Fibroblast of lung (primary cell): ENCODE measurements at regions not wholly inside any gene's neighbourhood (a gene's known extent, or its start where the extent isn't known, plus 50 kb on each side); places are given as distances from the start of the nearest gene placed in this dataset.
A peak's percentile ranks its signal among the peaks of the same experiment; 100 is the strongest.

Experiments
- DNase-seq, 2 donors: peaks; one replicate each; pipeline versions ENCODE4 v3.0.0 to v3.0.0-alpha.2; 2010; ENCODE audit warnings: low read depth in 2 of 2
- H2AFZ ChIP-seq: 2 replicates; pipeline ENCODE4 v1.5.1; 2012; ENCODE audit warnings: low read length, control low read depth, inconsistent platforms
- H3K27ac ChIP-seq: 2 replicates; pipeline ENCODE4 v1.5.1; 2011; ENCODE audit warnings: low read length, control low read depth; ENCODE audit not compliant: insufficient read depth
- H3K27me3 ChIP-seq: 2 replicates; pipeline ENCODE4 v1.5.1; 2011; ENCODE audit warnings: mild to moderate bottlenecking, low read length; ENCODE audit not compliant: control insufficient read depth, insufficient read depth
- H3K36me3 ChIP-seq: 2 replicates; pipeline ENCODE4 v1.5.1; 2011; ENCODE audit warnings: low read length; ENCODE audit not compliant: control insufficient read depth, insufficient read depth
- H3K4me1 ChIP-seq: 2 replicates; pipeline ENCODE4 v1.5.1; 2011; ENCODE audit warnings: low read length; ENCODE audit not compliant: control insufficient read depth, insufficient read depth; ENCODE audit errors: extremely low read depth
- H3K4me2 ChIP-seq: 2 replicates; pipeline ENCODE4 v1.5.1; 2011; ENCODE audit warnings: low read length, control low read depth; ENCODE audit not compliant: insufficient read depth; ENCODE audit errors: extremely low read depth
- H3K4me3 ChIP-seq, 4 experiments: fragments of 200-600 bp in 1 of 4; sonication (generic) in 1 of 4; replicated peaks in 1 of 4; 2 replicates each; pipeline ENCODE4 v1.5.1; 2011 to 2016; ENCODE audit warnings: low read length in 4 of 4, low read depth in 3 of 4, mild to moderate bottlenecking in 3 of 4, control low read depth in 2 of 4, inconsistent platforms in 1 of 4, mixed read lengths in 1 of 4; ENCODE audit not compliant: insufficient read depth in 1 of 4; ENCODE audit errors: control extremely low read depth in 1 of 4
- H3K79me2 ChIP-seq: 2 replicates; pipeline ENCODE4 v1.5.1; 2012; ENCODE audit warnings: mild to moderate bottlenecking, low read length, inconsistent platforms; ENCODE audit not compliant: control insufficient read depth, insufficient read depth
- H3K9ac ChIP-seq: 2 replicates; pipeline ENCODE4 v1.5.1; 2011; ENCODE audit warnings: mild to moderate bottlenecking, low read length, control low read depth; ENCODE audit not compliant: insufficient read depth
- H3K9me3 ChIP-seq: 2 replicates; pipeline ENCODE4 v1.5.1; 2012; ENCODE audit warnings: low read depth, low read length; ENCODE audit not compliant: control insufficient read depth, insufficient read depth
- H4K20me1 ChIP-seq: 2 replicates; pipeline ENCODE4 v1.5.1; 2011; ENCODE audit warnings: low read length; ENCODE audit not compliant: control insufficient read depth, insufficient read depth; ENCODE audit errors: extremely low read depth
- EZH2 ChIP-seq: IDR thresholded peaks from 2 replicates; pipeline ENCODE4 v1.5.1; 2012; ENCODE audit warnings: low read length, control low read depth, mild to moderate bottlenecking; ENCODE audit errors: missing control alignments
- TF ChIP-seq, protein P1 (sequence below), 2 donors: IDR thresholded peaks in 1 of 2; conservative IDR thresholded peaks in 1 of 2; 1 replicate in 1 of 2; 2 replicates in 1 of 2; pipeline ENCODE4 v1.5.1; 2011 to 2012; ENCODE audit warnings: low read length in 2 of 2, control low read depth in 1 of 2, inconsistent platforms in 1 of 2, low read depth in 1 of 2, mild to moderate bottlenecking in 1 of 2

DNA sequence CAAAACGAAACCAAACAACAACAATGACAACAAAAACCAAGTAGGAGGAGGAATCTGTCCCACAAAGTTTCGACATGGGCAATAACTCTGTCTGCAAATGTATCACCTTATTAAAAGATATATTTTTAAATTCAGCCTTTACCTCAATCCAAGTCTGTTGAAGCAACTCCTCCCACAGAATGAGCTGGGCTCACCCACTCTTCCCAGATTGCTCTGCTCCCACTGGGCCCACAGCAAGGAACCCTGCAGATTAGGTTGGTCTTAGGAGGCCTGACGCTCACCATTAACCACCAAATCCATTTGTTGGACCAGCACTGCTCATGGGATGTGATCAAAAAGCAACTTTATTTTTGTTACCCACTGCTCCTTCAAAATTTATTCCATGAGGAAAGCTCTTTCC, 114.7 kb upstream of the CDC42BPA start:
- H4K20me1 ChIP-seq: no peaks in the 10 kb centered on the region
- H3K9ac ChIP-seq: no peak overlapping the region
- H3K9me3 ChIP-seq: no peaks in the 10 kb centered on the region

DNA sequence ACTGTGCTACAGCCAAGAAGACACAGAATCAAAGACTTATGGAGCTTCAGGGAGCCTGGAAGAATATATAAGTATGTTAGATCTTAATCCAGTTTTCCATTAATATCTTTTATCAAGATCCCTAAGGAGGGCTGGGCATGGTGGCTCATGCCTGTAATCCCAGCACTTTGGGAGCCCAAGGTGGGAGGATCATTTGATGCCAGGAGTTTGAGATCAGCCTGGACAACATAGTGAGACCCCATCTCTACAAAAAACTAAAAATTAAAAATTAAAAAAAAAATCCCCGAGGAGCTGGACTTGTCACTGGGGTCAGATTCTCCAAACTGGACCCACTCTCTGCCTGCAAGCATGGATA, 113.9 kb upstream of the CDC42BPA start:
- no peak for DNase-seq
- Histone ChIP-seq H3K27me3 (no peaks in the 10 kb centered on the region), H4K20me1 (no peaks in the 10 kb centered on the region), H3K9me3 (no peaks in the 10 kb centered on the region), H3K27ac (no peak overlapping the region), H3K4me1 (peaks cover 7% of the 10 kb centered on the region), H3K4me3 (no peak overlapping the region), H3K4me2 (peak overlapping the region; percentile 63), H2AFZ (no peak overlapping the region), H3K9ac (no peak overlapping the region), H3K79me2 (no peaks in the 10 kb centered on the region), H3K36me3 (no peaks in the 10 kb centered on the region)
- TF ChIP-seq, protein P1, sequence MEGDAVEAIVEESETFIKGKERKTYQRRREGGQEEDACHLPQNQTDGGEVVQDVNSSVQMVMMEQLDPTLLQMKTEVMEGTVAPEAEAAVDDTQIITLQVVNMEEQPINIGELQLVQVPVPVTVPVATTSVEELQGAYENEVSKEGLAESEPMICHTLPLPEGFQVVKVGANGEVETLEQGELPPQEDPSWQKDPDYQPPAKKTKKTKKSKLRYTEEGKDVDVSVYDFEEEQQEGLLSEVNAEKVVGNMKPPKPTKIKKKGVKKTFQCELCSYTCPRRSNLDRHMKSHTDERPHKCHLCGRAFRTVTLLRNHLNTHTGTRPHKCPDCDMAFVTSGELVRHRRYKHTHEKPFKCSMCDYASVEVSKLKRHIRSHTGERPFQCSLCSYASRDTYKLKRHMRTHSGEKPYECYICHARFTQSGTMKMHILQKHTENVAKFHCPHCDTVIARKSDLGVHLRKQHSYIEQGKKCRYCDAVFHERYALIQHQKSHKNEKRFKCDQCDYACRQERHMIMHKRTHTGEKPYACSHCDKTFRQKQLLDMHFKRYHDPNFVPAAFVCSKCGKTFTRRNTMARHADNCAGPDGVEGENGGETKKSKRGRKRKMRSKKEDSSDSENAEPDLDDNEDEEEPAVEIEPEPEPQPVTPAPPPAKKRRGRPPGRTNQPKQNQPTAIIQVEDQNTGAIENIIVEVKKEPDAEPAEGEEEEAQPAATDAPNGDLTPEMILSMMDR (conservative IDR thresholded peaks at IDR 0.05 in 1 of 2, IDR thresholded peaks at IDR 0.05 in 1 of 2; ENCODE audit: low read depth in 1 of 2, low read length in 2 of 2): no peak
- no peak for TF ChIP-seq EZH2

More for the DNA sequence above, 114.7 kb upstream of the CDC42BPA start:
- Histone ChIP-seq H3K4me2 (no peak overlapping the region), H3K79me2 (no peaks in the 10 kb centered on the region), H3K27ac (no peak overlapping the region), H3K4me1 (peaks cover 7% of the 10 kb centered on the region), H3K27me3 (no peaks in the 10 kb centered on the region), H2AFZ (no peak overlapping the region), H3K4me3 (no peak overlapping the region), H3K36me3 (no peaks in the 10 kb centered on the region)
- TF ChIP-seq, protein P1 (conservative IDR thresholded peaks at IDR 0.05 in 1 of 2, IDR thresholded peaks at IDR 0.05 in 1 of 2; ENCODE audit: low read depth in 1 of 2, low read length in 2 of 2): no peak
- no peak for TF ChIP-seq EZH2
- DNase-seq: no peak

DNA sequence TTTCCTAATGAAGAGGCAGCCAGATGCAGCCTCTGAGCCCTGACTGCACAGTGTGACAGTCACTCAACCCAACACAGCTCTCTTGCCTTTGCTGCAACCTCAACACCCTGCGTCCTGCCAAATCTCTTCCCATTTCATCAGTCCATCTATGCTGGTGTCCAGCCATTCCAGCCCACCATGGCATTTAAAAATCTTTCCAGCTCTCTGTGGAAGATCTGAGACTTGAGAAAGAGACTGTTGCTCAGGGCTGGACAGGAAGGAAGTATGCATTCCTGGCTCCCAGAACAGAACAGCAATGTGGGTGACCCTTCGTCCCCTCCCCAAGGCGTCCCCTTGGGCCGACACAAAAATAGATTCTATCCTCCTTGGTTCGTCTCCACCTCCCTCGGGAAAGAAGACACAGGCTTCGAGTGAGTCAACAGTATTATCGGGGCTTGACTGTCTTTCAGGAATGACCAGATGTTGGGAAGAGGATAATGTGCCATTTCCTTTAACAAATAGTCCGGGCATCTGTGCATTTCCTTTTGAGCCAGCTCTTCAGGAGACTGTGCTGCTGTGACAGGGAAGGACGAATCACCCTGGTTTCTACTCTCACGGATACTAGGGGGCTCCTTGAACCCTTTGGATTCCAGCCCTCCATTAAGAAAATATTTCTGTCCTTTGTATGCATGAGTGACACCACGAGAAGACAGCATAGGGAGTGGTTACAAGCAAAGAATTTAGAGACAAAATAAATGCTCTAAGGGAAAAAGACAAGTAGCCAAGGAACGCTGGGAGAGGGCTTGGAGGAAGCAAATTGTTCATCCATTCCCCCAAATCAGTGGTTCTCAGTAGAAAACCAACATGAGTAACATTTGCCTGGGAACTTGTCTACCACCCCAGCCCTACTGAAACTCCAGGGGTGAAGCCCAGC, 111.4 kb upstream of the CDC42BPA start:
- H3K27me3 ChIP-seq: no peaks in the 10 kb centered on the region
- no peaks in the 10 kb centered on the region for H3K9me3 ChIP-seq
- H3K79me2 ChIP-seq: no peaks in the 10 kb centered on the region
- H3K4me3 ChIP-seq: no peak overlapping the region
- DNase-seq: peak; percentile 22 to 54
- no peaks in the 10 kb centered on the region for H4K20me1 ChIP-seq
- no peaks in the 10 kb centered on the region for H3K36me3 ChIP-seq
- TF ChIP-seq, protein P1 (conservative IDR thresholded peaks at IDR 0.05 in 1 of 2, IDR thresholded peaks at IDR 0.05 in 1 of 2; ENCODE audit: low read depth in 1 of 2, low read length in 2 of 2): no peak
- TF ChIP-seq EZH2: no peak
- no peak overlapping the region for H2AFZ ChIP-seq
- H3K27ac ChIP-seq: no peak overlapping the region
- peaks cover 5% of the 10 kb centered on the region for H3K4me1 ChIP-seq
- no peak overlapping the region for H3K4me2 ChIP-seq
- no peak overlapping the region for H3K9ac ChIP-seq
